ENCODE measurements at regions not wholly inside any gene's neighbourhood (a gene's known extent, or its start where the extent isn't known, plus 50 kb on each side); places are given as distances from the start of the nearest gene placed in this dataset.
A peak's percentile ranks its signal among the peaks of the same experiment; 100 is the strongest.

DNA sequence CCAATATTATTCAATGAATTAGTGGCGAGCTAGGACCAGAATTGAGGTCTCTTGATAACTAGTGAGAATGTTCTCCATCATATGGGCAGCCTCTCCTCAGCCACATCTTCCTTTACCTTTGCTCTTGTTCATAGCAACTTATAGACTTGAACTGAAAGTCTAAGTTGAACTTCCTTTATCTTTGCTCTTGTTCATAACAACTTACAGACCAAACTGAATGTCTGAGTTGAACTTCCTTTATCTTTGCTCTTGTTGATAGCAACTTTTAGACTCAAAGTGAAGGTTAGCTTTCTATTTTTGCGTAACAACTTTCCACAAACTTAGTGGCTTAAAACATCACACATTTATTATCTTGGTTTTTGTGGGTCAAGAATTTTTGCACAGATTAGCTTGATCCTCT, 146.4 kb upstream of the C9orf72 start:
- Histone ChIP-seq H3K27ac (ENCODE audit: low read length) (no peak overlapping the region), H3K9me3 (no peaks in the 10 kb centered on the region), H3K36me3 (ENCODE audit: control insufficient read depth in 2 of 2, extremely low read depth in 1 of 2, insufficient read depth in 1 of 2, low read length in 1 of 2) (no peaks in the 10 kb centered on the region), H3K27me3 (replicated peaks in 1 of 2; ENCODE audit: control insufficient read depth in 2 of 2, extremely low read depth in 1 of 2, insufficient read depth in 2 of 2, low read length in 1 of 2) (peaks cover 0 to 5% of the 10 kb centered on the region in 2 experiments), H3K4me1 (ENCODE audit: control insufficient read depth in 1 of 2, extremely low read depth in 1 of 2, insufficient read depth in 2 of 2, low read length in 2 of 2) (no peaks in the 10 kb centered on the region), H3K4me3 (ENCODE audit: control insufficient read depth in 1 of 2, extremely low read depth in 1 of 2, low read length in 1 of 2) (no peak overlapping the region)
- H3K27me3 Mint-ChIP-seq = peaks cover 2 to 14% of the 10 kb centered on the region in 2 donors
- no peaks in the 10 kb centered on the region for H3K4me1 Mint-ChIP-seq
- CTCF ChIA-PET = no interaction called here
- no peak for DNase-seq
- H3K36me3 Mint-ChIP-seq = no peaks in the 10 kb centered on the region
- ATAC-seq (replicated peaks in 1 of 4) = no peak
- no peaks in the 10 kb centered on the region for H3K9me3 Mint-ChIP-seq
- no peak overlapping the region for H3K27ac Mint-ChIP-seq
- POLR2A ChIA-PET = no interaction called here
- WGBS (ENCODE audit: insufficient coverage) = no CpG with 5 or more reads among the region's 2 CpGs
- H3K4me3 Mint-ChIP-seq = no peak overlapping the region

DNA sequence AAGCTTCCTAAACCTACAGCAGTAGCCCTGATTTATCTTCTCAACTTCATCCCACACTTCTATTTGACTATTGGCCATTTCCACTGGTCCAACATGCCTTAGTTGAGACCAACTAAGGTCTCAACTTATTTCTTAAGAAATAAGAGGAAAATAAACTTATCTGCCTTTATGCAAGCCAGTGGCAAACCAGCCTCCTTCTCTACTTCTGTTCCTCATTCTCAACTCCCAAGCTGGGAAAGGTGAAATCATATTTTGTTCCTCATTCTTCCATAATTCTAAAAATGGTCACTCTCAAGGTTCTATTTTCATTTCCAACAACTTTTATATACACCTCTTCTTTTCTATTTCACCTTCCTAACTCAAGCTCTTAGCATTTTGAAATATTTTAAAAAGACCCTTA, 149.6 kb upstream of the C9orf72 start:
- H3K4me1 ChIP-seq (ENCODE audit: control insufficient read depth in 1 of 2, extremely low read depth in 1 of 2, insufficient read depth in 2 of 2, low read length in 2 of 2) = no peaks in the 10 kb centered on the region
- peaks cover 0 to 2% of the 10 kb centered on the region in 2 experiments for H3K27me3 ChIP-seq (replicated peaks in 1 of 2; ENCODE audit: control insufficient read depth in 2 of 2, extremely low read depth in 1 of 2, insufficient read depth in 2 of 2, low read length in 1 of 2)
- H3K4me1 Mint-ChIP-seq = peaks cover 0 to 4% (median 0%) of the 10 kb centered on the region in 3 donors
- H3K27ac Mint-ChIP-seq = no peak overlapping the region
- ChIA-PET POLR2A (no interaction called here), CTCF (interaction anchor here in 1 of 2 donors (1.2 kb wide), 1 partner anchor 28 kb away, joined by 4 read pairs; no protein-coding TSS in a partner anchor)
- peaks cover 0 to 14% of the 10 kb centered on the region in 2 donors for H3K27me3 Mint-ChIP-seq
- no peaks in the 10 kb centered on the region for H3K9me3 ChIP-seq
- H3K27ac ChIP-seq (ENCODE audit: low read length) = no peak overlapping the region
- no peaks in the 10 kb centered on the region for H3K36me3 Mint-ChIP-seq
- no peaks in the 10 kb centered on the region for H3K36me3 ChIP-seq (ENCODE audit: control insufficient read depth in 2 of 2, extremely low read depth in 1 of 2, insufficient read depth in 1 of 2, low read length in 1 of 2)
- DNase-seq (no peak), ATAC-seq (replicated peaks in 1 of 4) (no peak)
- H3K4me3 Mint-ChIP-seq = no peak overlapping the region
- H3K9me3 Mint-ChIP-seq = no peaks in the 10 kb centered on the region
- no peak overlapping the region for H3K4me3 ChIP-seq (ENCODE audit: control insufficient read depth in 1 of 2, extremely low read depth in 1 of 2, low read length in 1 of 2)

DNA sequence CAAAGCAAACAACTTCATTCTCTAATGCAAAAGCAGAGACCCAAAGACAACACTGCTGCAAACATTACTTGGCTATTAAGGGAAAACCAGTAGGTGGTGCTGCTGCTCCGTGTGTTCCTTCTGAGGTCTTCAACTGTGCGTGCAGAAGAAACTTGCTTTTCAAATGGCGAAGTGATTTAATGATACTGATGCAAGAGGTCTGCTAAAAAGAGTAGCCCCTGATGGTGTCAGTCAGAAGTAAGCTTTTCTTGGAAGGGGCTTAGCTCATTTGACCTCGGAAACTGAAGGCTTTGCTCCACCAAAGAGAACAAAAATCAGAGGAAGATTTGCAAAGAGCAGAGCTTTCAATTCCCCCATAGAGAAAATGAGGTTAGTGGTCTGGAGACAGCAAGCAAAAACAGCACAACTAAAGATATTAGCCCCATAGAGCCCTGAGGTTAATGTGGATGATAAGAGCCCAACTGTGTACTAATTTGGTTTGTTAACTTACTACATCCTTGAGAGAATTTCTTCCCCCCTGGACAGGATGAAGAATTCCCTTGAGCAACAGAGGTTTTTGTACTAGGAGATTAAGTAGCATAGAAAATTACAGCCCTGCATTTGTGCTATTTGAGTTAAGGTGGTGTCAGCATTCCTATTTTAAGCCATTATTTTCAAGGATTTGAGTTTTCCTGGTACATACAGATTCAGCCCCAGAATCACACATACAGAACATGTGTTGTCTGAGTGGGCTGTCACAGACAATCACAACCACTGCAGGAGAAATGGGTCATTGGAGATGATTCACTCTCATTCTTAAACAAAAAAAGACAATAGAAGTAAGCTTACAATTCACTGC, 153.2 kb upstream of the C9orf72 start:
- peaks cover 0 to 4% (median 0%) of the 10 kb centered on the region in 3 donors for H3K4me1 Mint-ChIP-seq
- ATAC-seq (replicated peaks in 1 of 4) (no peak), DNase-seq (peak in 24 of 35 experiments; percentile 2 to 61 (median 15))
- no peak overlapping the region for H3K4me3 Mint-ChIP-seq
- Histone ChIP-seq H3K27me3 (replicated peaks in 1 of 2; ENCODE audit: control insufficient read depth in 2 of 2, extremely low read depth in 1 of 2, insufficient read depth in 2 of 2, low read length in 1 of 2) (no peaks in the 10 kb centered on the region), H3K27ac (ENCODE audit: low read length) (no peak overlapping the region), H3K9me3 (no peaks in the 10 kb centered on the region), H3K4me1 (ENCODE audit: control insufficient read depth in 1 of 2, extremely low read depth in 1 of 2, insufficient read depth in 2 of 2, low read length in 2 of 2) (no peaks in the 10 kb centered on the region), H3K36me3 (ENCODE audit: control insufficient read depth in 2 of 2, extremely low read depth in 1 of 2, insufficient read depth in 1 of 2, low read length in 1 of 2) (no peaks in the 10 kb centered on the region), H3K4me3 (ENCODE audit: control insufficient read depth in 1 of 2, extremely low read depth in 1 of 2, low read length in 1 of 2) (no peak overlapping the region)
- POLR2A ChIA-PET = no interaction called here
- peaks cover 0 to 11% of the 10 kb centered on the region in 2 donors for H3K27me3 Mint-ChIP-seq
- H3K27ac Mint-ChIP-seq = no peak overlapping the region
- CTCF ChIA-PET = interaction anchor here in 1 of 2 donors (0.8 to 0.9 kb wide), 2 partner anchors 17 to 159 kb away, joined by 3 to 5 read pairs; no protein-coding TSS in a partner anchor
- no peaks in the 10 kb centered on the region for H3K9me3 Mint-ChIP-seq
- no peaks in the 10 kb centered on the region for H3K36me3 Mint-ChIP-seq
- 0% methylated on average over 3 of the region's 4 CpGs for WGBS (ENCODE audit: insufficient coverage)

DNA sequence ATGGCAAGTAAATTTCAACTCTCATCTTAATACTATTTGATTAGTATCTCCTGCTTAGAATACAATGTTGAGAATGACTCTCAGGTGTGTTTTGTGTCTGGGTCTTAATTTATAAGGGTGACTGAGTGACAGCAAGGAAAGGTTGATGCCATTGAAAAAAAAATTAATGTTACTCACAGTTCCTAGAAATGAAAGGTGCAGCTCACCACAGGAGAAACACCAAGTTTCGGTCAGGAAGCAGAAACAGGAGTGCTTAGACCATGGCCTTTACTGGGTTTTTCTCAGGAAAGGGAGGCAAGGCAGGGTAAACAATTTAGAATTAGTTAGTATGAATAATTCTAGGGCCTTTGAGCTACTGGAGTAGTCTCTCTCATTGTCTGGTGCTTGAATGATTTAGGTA, 159.2 kb upstream of the C9orf72 start:
- DNase-seq (no peak), ATAC-seq (replicated peaks in 1 of 4) (no peak)
- Histone ChIP-seq H3K36me3 (ENCODE audit: control insufficient read depth in 2 of 2, extremely low read depth in 1 of 2, insufficient read depth in 1 of 2, low read length in 1 of 2) (no peaks in the 10 kb centered on the region), H3K27ac (ENCODE audit: low read length) (no peak overlapping the region), H3K4me3 (ENCODE audit: control insufficient read depth in 1 of 2, extremely low read depth in 1 of 2, low read length in 1 of 2) (no peak overlapping the region), H3K27me3 (replicated peaks in 1 of 2; ENCODE audit: control insufficient read depth in 2 of 2, extremely low read depth in 1 of 2, insufficient read depth in 2 of 2, low read length in 1 of 2) (no peaks in the 10 kb centered on the region), H3K4me1 (ENCODE audit: control insufficient read depth in 1 of 2, extremely low read depth in 1 of 2, insufficient read depth in 2 of 2, low read length in 2 of 2) (no peaks in the 10 kb centered on the region), H3K9me3 (no peaks in the 10 kb centered on the region)
- H3K4me1 Mint-ChIP-seq = no peaks in the 10 kb centered on the region
- no peak overlapping the region for H3K4me3 Mint-ChIP-seq
- no peaks in the 10 kb centered on the region for H3K27me3 Mint-ChIP-seq
- ChIA-PET POLR2A (no interaction called here), CTCF (interaction anchor here in 1 of 2 donors (0.6 kb wide), 1 partner anchor 17 kb away, joined by 6 read pairs; no protein-coding TSS in a partner anchor)
- WGBS (ENCODE audit: insufficient coverage) = 67% methylated on average over 1 of the region's 1 CpG
- H3K36me3 Mint-ChIP-seq = no peaks in the 10 kb centered on the region
- H3K27ac Mint-ChIP-seq = no peak overlapping the region
- no peaks in the 10 kb centered on the region for H3K9me3 Mint-ChIP-seq

DNA sequence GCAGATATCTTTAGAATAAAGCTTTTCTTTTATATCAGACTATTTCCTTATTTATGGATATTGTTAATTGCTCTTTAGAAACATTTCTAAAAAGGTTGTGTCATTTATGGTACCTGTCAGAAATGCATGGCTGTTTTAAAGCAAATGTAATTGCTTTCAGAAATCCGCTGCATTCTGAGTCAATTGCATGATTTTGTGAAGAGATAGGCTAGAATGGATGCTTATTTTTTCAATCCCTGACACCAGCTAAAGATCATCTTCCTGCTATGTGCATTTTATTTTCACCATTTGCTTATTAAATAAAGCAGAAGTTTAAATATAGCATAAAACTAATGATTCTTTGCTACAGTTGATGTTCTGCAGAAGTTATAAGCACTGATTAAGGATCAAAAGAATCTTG, 170.2 kb upstream of the C9orf72 start:
- H3K4me3 Mint-ChIP-seq = no peak overlapping the region
- Histone ChIP-seq H3K4me3 (ENCODE audit: control insufficient read depth in 1 of 2, extremely low read depth in 1 of 2, low read length in 1 of 2) (no peak overlapping the region), H3K9me3 (no peaks in the 10 kb centered on the region), H3K27ac (ENCODE audit: low read length) (no peak overlapping the region), H3K36me3 (ENCODE audit: control insufficient read depth in 2 of 2, extremely low read depth in 1 of 2, insufficient read depth in 1 of 2, low read length in 1 of 2) (no peaks in the 10 kb centered on the region), H3K4me1 (ENCODE audit: control insufficient read depth in 1 of 2, extremely low read depth in 1 of 2, insufficient read depth in 2 of 2, low read length in 2 of 2) (no peaks in the 10 kb centered on the region), H3K27me3 (replicated peaks in 1 of 2; ENCODE audit: control insufficient read depth in 2 of 2, extremely low read depth in 1 of 2, insufficient read depth in 2 of 2, low read length in 1 of 2) (peaks cover 0 to 9% of the 10 kb centered on the region in 2 experiments)
- H3K36me3 Mint-ChIP-seq = no peaks in the 10 kb centered on the region
- CTCF ChIA-PET = interaction anchor here (0.7 to 1.5 kb wide), 2 partner anchors 17 to 104 kb away, joined by 3 read pairs; no protein-coding TSS in a partner anchor
- DNase-seq (no peak), ATAC-seq (replicated peaks in 1 of 4) (no peak)
- POLR2A ChIA-PET = no interaction called here
- no peak overlapping the region for H3K27ac Mint-ChIP-seq
- WGBS (ENCODE audit: insufficient coverage) = no CpG with 5 or more reads among the region's 1 CpG
- no peaks in the 10 kb centered on the region for H3K4me1 Mint-ChIP-seq
- H3K27me3 Mint-ChIP-seq = peaks cover 9 to 14% of the 10 kb centered on the region in 2 donors
- peaks cover 3 to 12% (median 4%) of the 10 kb centered on the region in 3 donors for H3K9me3 Mint-ChIP-seq

DNA sequence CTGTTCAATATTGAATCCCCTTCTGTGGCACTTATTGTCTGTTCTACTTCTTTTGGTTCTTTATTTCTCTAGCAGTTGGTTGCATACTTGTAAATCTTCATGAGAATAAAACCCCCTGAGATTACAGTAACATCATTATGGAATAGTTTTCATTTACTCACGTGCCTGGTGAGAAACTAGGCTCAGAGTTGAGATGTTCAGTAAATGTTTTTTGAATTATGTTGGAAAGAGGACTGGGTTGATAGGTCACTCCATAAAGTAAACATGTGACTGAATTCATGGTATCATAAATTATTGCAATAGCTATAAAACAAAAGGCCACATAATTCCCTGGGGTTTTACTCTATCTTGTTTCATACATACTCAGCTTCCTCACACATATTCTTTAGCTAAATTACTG, 174.2 kb upstream of the C9orf72 start:
- Histone ChIP-seq H3K27me3 (replicated peaks in 1 of 2; ENCODE audit: control insufficient read depth in 2 of 2, extremely low read depth in 1 of 2, insufficient read depth in 2 of 2, low read length in 1 of 2) (no peaks in the 10 kb centered on the region), H3K4me3 (ENCODE audit: control insufficient read depth in 1 of 2, extremely low read depth in 1 of 2, low read length in 1 of 2) (no peak overlapping the region), H3K27ac (ENCODE audit: low read length) (no peak overlapping the region), H3K9me3 (no peaks in the 10 kb centered on the region), H3K36me3 (ENCODE audit: control insufficient read depth in 2 of 2, extremely low read depth in 1 of 2, insufficient read depth in 1 of 2, low read length in 1 of 2) (no peaks in the 10 kb centered on the region), H3K4me1 (ENCODE audit: control insufficient read depth in 1 of 2, extremely low read depth in 1 of 2, insufficient read depth in 2 of 2, low read length in 2 of 2) (no peaks in the 10 kb centered on the region)
- no peaks in the 10 kb centered on the region for H3K4me1 Mint-ChIP-seq
- H3K36me3 Mint-ChIP-seq = no peaks in the 10 kb centered on the region
- POLR2A ChIA-PET = no interaction called here
- ATAC-seq (replicated peaks in 1 of 4) = no peak
- CTCF ChIA-PET = interaction anchor here (0.6 to 0.7 kb wide), 2 partner anchors 89 to 397 kb away, joined by 3 to 4 read pairs; no protein-coding TSS in a partner anchor
- WGBS (ENCODE audit: insufficient coverage) = no CpG with 5 or more reads among the region's 1 CpG
- H3K27me3 Mint-ChIP-seq = peaks cover 12 to 14% of the 10 kb centered on the region in 2 donors
- no peaks in the 10 kb centered on the region for H3K9me3 Mint-ChIP-seq
- H3K27ac Mint-ChIP-seq = no peak overlapping the region
- no peak for DNase-seq
- no peak overlapping the region for H3K4me3 Mint-ChIP-seq

Measured in T-cell (primary cell).